GM12873 (cell line): ENCODE measurements at regions not wholly inside any gene's neighbourhood (a gene's known extent, or its start where the extent isn't known, plus 50 kb on each side); places are given as distances from the start of the nearest gene placed in this dataset.

ENCODE experiments used
- CTCF ChIP-seq: IDR thresholded peaks from 2 replicates; pipeline ENCODE4 v1.5.1; 2012; ENCODE audit warnings: low read depth, mild to moderate bottlenecking, moderate library complexity, low read length, control low read depth; ENCODE audit not compliant: insufficient read depth; ENCODE audit errors: missing control alignments

- TF ChIP-seq CTCF = no peak
Measured at GRCh38 chr9:90441814-90442213, 200.8 kb downstream of the DIRAS2 start.

GRCh38 chr9:90442723-90443122 lies 199.9 kb downstream of the DIRAS2 start:
- no peak for TF ChIP-seq CTCF

GRCh38 chr9:90444609-90445204 lies 197.9 kb downstream of the DIRAS2 start:
- no peak for TF ChIP-seq CTCF

- TF ChIP-seq CTCF = no peak
Measured at GRCh38 chr9:90445391-90445790, 197.2 kb downstream of the DIRAS2 start.

GRCh38 chr9:90446200-90446948 lies 196.2 kb downstream of the DIRAS2 start:
- TF ChIP-seq CTCF = no peak

GRCh38 chr9:90447773-90448172 lies 194.9 kb downstream of the DIRAS2 start:
- TF ChIP-seq CTCF = no peak

- TF ChIP-seq CTCF = no peak
Measured at GRCh38 chr9:90449213-90449925, 193.3 kb downstream of the DIRAS2 start.
